ENCODE measurements at regions not wholly inside any gene's neighbourhood (a gene's known extent, or its start where the extent isn't known, plus 50 kb on each side); places are given as distances from the start of the nearest gene placed in this dataset.

DNA sequence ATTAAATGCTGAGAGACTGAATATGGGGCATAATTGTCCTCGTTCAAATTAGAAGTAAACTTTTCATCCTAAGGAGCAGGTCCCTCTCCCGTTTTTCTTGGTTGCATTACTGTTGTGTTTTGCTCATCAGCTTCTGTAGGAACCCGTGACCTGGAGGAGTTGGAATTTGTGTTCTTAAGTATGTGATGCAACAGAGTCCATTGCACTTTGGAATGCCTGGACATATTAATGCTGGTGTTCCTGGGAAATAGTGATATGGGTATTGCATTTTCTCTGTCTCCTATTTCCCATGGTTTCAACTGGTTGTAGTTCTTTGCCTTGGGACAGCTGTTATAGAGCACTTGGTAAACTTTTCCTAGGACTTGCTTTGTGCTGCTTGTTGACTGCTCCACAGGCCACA, 417.8 kb upstream of the LCORL start:
- no peak for DNase-seq
- H3K4me1 ChIP-seq (replicated peaks; ENCODE audit: insufficient read depth) = no peaks in the 10 kb centered on the region
- no peak overlapping the region for H2AFZ ChIP-seq
- intact Hi-C loops (cut with micrococcal nuclease; ENCODE audit: unreplicated experiment) = no loop called here
- no peaks in the 10 kb centered on the region for H3K36me3 ChIP-seq (ENCODE audit: low read depth)
- H3K4me3 ChIP-seq = no peak overlapping the region
- H3K9me2 ChIP-seq (ENCODE audit: insufficient read depth) = no peaks in the 10 kb centered on the region
- no peak overlapping the region for H3K4me2 ChIP-seq
- ChIA-PET POLR2A (ENCODE audit: unreplicated experiment) (no interaction called here), CTCF (no interaction called here)
- H3K27me3 ChIP-seq (ENCODE audit: insufficient read depth, low read depth) = no peaks in the 10 kb centered on the region
- H3F3A ChIP-seq (ENCODE audit: insufficient read depth, low read depth) = no peaks in the 10 kb centered on the region
- no TSS peak for BruUV-seq (replicated peaks)
- no peaks in the 10 kb centered on the region for H4K20me1 ChIP-seq (ENCODE audit: insufficient read depth)
- no peaks in the 10 kb centered on the region for H3K79me2 ChIP-seq (ENCODE audit: low read depth)
- H3K9me3 ChIP-seq (ENCODE audit: insufficient read depth, low read depth) = no peaks in the 10 kb centered on the region
- H3K27ac ChIP-seq = no peak overlapping the region
- TF ChIP-seq EZH2 (IDR thresholded peaks at IDR 0.05; ENCODE audit: low read depth) = no peak
- TF ChIP-seq, protein P1, sequence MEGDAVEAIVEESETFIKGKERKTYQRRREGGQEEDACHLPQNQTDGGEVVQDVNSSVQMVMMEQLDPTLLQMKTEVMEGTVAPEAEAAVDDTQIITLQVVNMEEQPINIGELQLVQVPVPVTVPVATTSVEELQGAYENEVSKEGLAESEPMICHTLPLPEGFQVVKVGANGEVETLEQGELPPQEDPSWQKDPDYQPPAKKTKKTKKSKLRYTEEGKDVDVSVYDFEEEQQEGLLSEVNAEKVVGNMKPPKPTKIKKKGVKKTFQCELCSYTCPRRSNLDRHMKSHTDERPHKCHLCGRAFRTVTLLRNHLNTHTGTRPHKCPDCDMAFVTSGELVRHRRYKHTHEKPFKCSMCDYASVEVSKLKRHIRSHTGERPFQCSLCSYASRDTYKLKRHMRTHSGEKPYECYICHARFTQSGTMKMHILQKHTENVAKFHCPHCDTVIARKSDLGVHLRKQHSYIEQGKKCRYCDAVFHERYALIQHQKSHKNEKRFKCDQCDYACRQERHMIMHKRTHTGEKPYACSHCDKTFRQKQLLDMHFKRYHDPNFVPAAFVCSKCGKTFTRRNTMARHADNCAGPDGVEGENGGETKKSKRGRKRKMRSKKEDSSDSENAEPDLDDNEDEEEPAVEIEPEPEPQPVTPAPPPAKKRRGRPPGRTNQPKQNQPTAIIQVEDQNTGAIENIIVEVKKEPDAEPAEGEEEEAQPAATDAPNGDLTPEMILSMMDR (conservative IDR thresholded peaks at IDR 0.05) = no peak

DNA sequence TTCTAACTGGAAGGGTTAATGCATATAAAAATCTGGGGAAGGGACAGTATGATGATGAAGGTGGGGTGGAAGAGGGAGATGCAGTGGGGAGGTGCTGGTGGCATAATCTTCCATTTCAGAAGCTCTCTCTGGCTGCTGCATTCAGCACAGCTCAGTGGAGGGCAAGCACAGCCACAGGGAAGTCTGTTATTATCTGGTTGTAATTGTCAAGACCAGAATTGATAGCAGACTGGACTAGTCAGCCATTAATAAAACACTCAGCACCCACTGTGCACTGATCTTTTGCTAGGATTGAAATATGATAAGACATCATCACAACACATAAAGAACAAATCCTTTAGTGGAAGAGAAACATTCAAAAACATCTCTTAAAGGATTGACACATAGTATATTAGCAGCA, 414.2 kb upstream of the LCORL start:
- BruUV-seq (replicated peaks) = no TSS peak
- ChIA-PET CTCF (no interaction called here), POLR2A (ENCODE audit: unreplicated experiment) (no interaction called here)
- Histone ChIP-seq H3K9me2 (ENCODE audit: insufficient read depth) (no peaks in the 10 kb centered on the region), H3K27ac (no peak overlapping the region), H3K79me2 (ENCODE audit: low read depth) (no peaks in the 10 kb centered on the region), H4K20me1 (ENCODE audit: insufficient read depth) (no peaks in the 10 kb centered on the region), H3K27me3 (ENCODE audit: insufficient read depth, low read depth) (no peaks in the 10 kb centered on the region), H3F3A (ENCODE audit: insufficient read depth, low read depth) (no peaks in the 10 kb centered on the region), H3K36me3 (ENCODE audit: low read depth) (no peaks in the 10 kb centered on the region), H3K4me3 (no peak overlapping the region), H3K4me1 (replicated peaks; ENCODE audit: insufficient read depth) (no peaks in the 10 kb centered on the region), H3K4me2 (no peak overlapping the region), H3K9me3 (ENCODE audit: insufficient read depth, low read depth) (no peaks in the 10 kb centered on the region), H2AFZ (no peak overlapping the region)
- TF ChIP-seq EZH2 (IDR thresholded peaks at IDR 0.05; ENCODE audit: low read depth) = no peak
- TF ChIP-seq, protein P1 (conservative IDR thresholded peaks at IDR 0.05) = no peak
- no peak for DNase-seq
- intact Hi-C loops (cut with micrococcal nuclease; ENCODE audit: unreplicated experiment) = no loop called here

DNA sequence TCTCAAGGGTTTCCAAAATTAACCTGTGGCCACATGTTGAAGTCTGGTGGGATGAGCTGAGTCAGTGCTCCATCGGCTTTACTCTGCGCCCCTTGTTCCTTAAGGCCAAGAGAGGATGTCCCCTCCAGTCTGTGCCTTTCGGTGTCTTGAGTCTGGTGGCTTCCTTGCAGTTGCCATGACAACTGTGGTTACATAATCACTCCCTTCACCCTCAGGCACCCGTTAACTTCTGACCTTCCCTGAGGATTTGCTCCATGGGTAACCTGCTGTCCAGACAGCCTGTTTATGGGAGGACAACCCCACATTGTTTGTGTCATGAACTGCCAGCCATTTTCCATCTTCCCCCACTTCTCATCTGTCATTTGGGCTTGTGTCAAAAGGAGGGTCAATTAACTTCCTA, 401.1 kb upstream of the LCORL start:
- CTCF ChIA-PET = no interaction called here
- DNase-seq = no peak
- H4K20me1 ChIP-seq (ENCODE audit: insufficient read depth) = no peaks in the 10 kb centered on the region
- H3K79me2 ChIP-seq (ENCODE audit: low read depth) = no peaks in the 10 kb centered on the region
- H3F3A ChIP-seq (ENCODE audit: insufficient read depth, low read depth) = no peaks in the 10 kb centered on the region
- no peaks in the 10 kb centered on the region for H3K9me2 ChIP-seq (ENCODE audit: insufficient read depth)
- no peak for TF ChIP-seq EZH2 (IDR thresholded peaks at IDR 0.05; ENCODE audit: low read depth)
- H3K4me2 ChIP-seq = no peak overlapping the region
- no peaks in the 10 kb centered on the region for H3K4me1 ChIP-seq (replicated peaks; ENCODE audit: insufficient read depth)
- intact Hi-C loops (cut with micrococcal nuclease; ENCODE audit: unreplicated experiment) = no loop called here
- no peak overlapping the region for H2AFZ ChIP-seq
- H3K36me3 ChIP-seq (ENCODE audit: low read depth) = no peaks in the 10 kb centered on the region
- POLR2A ChIA-PET (ENCODE audit: unreplicated experiment) = no interaction called here
- H3K27ac ChIP-seq = no peak overlapping the region
- no peaks in the 10 kb centered on the region for H3K27me3 ChIP-seq (ENCODE audit: insufficient read depth, low read depth)
- H3K9me3 ChIP-seq (ENCODE audit: insufficient read depth, low read depth) = no peaks in the 10 kb centered on the region
- no peak overlapping the region for H3K4me3 ChIP-seq
- no TSS peak for BruUV-seq (replicated peaks)

DNA sequence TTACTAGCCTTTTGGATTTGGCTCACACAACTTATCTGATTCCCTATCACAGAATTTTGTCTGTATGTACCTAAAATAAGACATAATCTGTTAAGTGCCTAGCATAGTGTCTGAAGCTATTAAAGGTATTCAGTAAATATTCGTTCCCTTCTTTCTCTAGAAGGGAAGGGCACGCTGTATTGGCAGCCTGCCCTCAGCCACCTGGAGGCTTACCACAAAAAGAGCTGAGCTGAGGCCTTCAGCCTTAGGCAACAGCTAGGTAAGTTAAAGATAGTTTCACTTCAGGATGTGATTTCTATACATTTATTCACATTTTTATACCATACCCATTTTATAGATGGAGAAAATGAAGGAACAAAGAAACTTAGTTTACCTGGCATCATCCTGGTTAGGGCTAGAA, 400.0 kb upstream of the LCORL start:
- Histone ChIP-seq H3K4me2 (no peak overlapping the region), H3K79me2 (ENCODE audit: low read depth) (no peaks in the 10 kb centered on the region), H4K20me1 (ENCODE audit: insufficient read depth) (no peaks in the 10 kb centered on the region), H3K9me2 (ENCODE audit: insufficient read depth) (no peaks in the 10 kb centered on the region), H3F3A (ENCODE audit: insufficient read depth, low read depth) (no peaks in the 10 kb centered on the region), H3K9me3 (ENCODE audit: insufficient read depth, low read depth) (no peaks in the 10 kb centered on the region), H3K27me3 (ENCODE audit: insufficient read depth, low read depth) (no peaks in the 10 kb centered on the region), H2AFZ (no peak overlapping the region), H3K4me1 (replicated peaks; ENCODE audit: insufficient read depth) (no peaks in the 10 kb centered on the region), H3K4me3 (no peak overlapping the region), H3K36me3 (ENCODE audit: low read depth) (no peaks in the 10 kb centered on the region), H3K27ac (no peak overlapping the region)
- DNase-seq = no peak
- ChIA-PET POLR2A (ENCODE audit: unreplicated experiment) (no interaction called here), CTCF (no interaction called here)
- intact Hi-C loops (cut with micrococcal nuclease; ENCODE audit: unreplicated experiment) = no loop called here
- no TSS peak for BruUV-seq (replicated peaks)
- TF ChIP-seq EZH2 (IDR thresholded peaks at IDR 0.05; ENCODE audit: low read depth) = no peak
- TF ChIP-seq, protein P1 (conservative IDR thresholded peaks at IDR 0.05) = no peak

Measured in PC-9 (cell line).